HEK293 (cell line): ENCODE measurements at regions not wholly inside any gene's neighbourhood (a gene's known extent, or its start where the extent isn't known, plus 50 kb on each side); places are given as distances from the start of the nearest gene placed in this dataset.

Source experiments
- CTCF ChIA-PET: fragments of 350-600 bp; formaldehyde crosslinking; extraction: SDS; loops from one replicate; lab custom pipeline; 2021; ENCODE audit warnings: antibody characterized with exemption; lab: Yijun Ruan, JAX
- POLR2A ChIA-PET: fragments of 300-600 bp; formaldehyde crosslinking; extraction: SDS; loops from one replicate; lab custom pipeline; 2020; ENCODE audit warnings: antibody characterized with exemption, inconsistent platforms; lab: Yijun Ruan, JAX
- H3K27ac ChIP-seq: fragments of 200-500 bp; sonication (Bioruptor generic); 2 replicates; pipeline ENCODE4 v1.5.1; 2014; ENCODE audit warnings: low read depth, low read length, control low read depth, inconsistent platforms; ENCODE audit errors: extremely low read depth
- H3K36me3 ChIP-seq, 2 experiments: fragments of 200-500 bp in 1 of 2; sonication (Bioruptor generic) in 1 of 2; 1 replicate in 1 of 2; 2 replicates in 1 of 2; pipeline ENCODE4 v1.5.1; 2014 to 2017; ENCODE audit warnings: inconsistent platforms in 2 of 2, low read length in 2 of 2; ENCODE audit not compliant: control insufficient read depth in 2 of 2, insufficient read depth in 1 of 2
- H3K4me1 ChIP-seq: fragments of 200-500 bp; sonication (Bioruptor generic); 2 replicates; pipeline ENCODE4 v1.5.1; 2014; ENCODE audit warnings: mild to moderate bottlenecking, low read length, inconsistent platforms; ENCODE audit not compliant: control insufficient read depth, insufficient read depth
- H3K4me3 ChIP-seq: 2 replicates; pipeline ENCODE4 v1.5.1; 2011; ENCODE audit warnings: low read depth, mild to moderate bottlenecking, control low read depth, low read length, moderate library complexity
- H3K9me3 ChIP-seq: fragments of 200-500 bp; sonication (Bioruptor generic); 2 replicates; pipeline ENCODE4 v1.5.1; 2014; ENCODE audit warnings: low read depth, low read length, inconsistent platforms; ENCODE audit not compliant: control insufficient read depth, insufficient read depth
- HOXD13 ChIP-seq: sonication (generic); formaldehyde crosslinking; IDR thresholded peaks from 2 replicates; pipeline ENCODE4 v1.8.0; 2022; ENCODE audit warnings: missing genetic modification reagents, borderline replicate concordance
- OSR2 ChIP-seq: fragments of 450-650 bp; formaldehyde crosslinking; IDR thresholded peaks from 2 replicates; pipeline ENCODE4 v1.5.1; 2016; ENCODE audit warnings: missing biosample characterization, missing genetic modification characterization
- WT1 ChIP-seq: fragments of 450-650 bp; formaldehyde crosslinking; IDR thresholded peaks from 2 replicates; pipeline ENCODE4 v1.5.1; 2016; ENCODE audit warnings: missing biosample characterization, missing genetic modification characterization
- ZBTB1 ChIP-seq: fragments of 450-650 bp; formaldehyde crosslinking; IDR thresholded peaks from 2 replicates; pipeline ENCODE4 v1.5.1; 2016; ENCODE audit warnings: missing biosample characterization, missing genetic modification characterization
- ZNF112 ChIP-seq: fragments of 450-650 bp; formaldehyde crosslinking; IDR thresholded peaks from 2 replicates; pipeline ENCODE4 v1.5.0; 2017; ENCODE audit warnings: missing biosample characterization, missing genetic modification characterization
- ZNF175 ChIP-seq: fragments of 450-650 bp; formaldehyde crosslinking; IDR thresholded peaks from 2 replicates; pipeline ENCODE4 v1.5.1; 2016; ENCODE audit warnings: missing biosample characterization, missing genetic modification characterization
- ZNF302 ChIP-seq: fragments of 450-650 bp; formaldehyde crosslinking; IDR thresholded peaks from 2 replicates; pipeline ENCODE4 v1.5.1; 2016; ENCODE audit warnings: missing biosample characterization, missing genetic modification characterization, low read depth
- ZNF658 ChIP-seq: fragments of 450-650 bp; formaldehyde crosslinking; IDR thresholded peaks from 2 replicates; pipeline ENCODE4; 2016; ENCODE audit warnings: missing biosample characterization, missing genetic modification characterization
- ZNF785 ChIP-seq: fragments of 450-650 bp; formaldehyde crosslinking; IDR thresholded peaks from 2 replicates; pipeline ENCODE4 v1.5.1; 2016; ENCODE audit warnings: missing biosample characterization, missing genetic modification characterization
- TF ChIP-seq, protein P1 (sequence below): fragments of 450-650 bp; formaldehyde crosslinking; IDR thresholded peaks from 2 replicates; pipeline ENCODE4 v1.5.1; 2016; ENCODE audit warnings: missing biosample characterization, missing genetic modification characterization, borderline replicate concordance
- TF ChIP-seq, protein P2 (sequence below): fragments of 450-650 bp; formaldehyde crosslinking; IDR thresholded peaks from 2 replicates; pipeline ENCODE4 v1.5.1; 2017; ENCODE audit warnings: missing biosample characterization, missing genetic modification characterization
- TF ChIP-seq, protein P3 (sequence below): fragments of 450-650 bp; formaldehyde crosslinking; IDR thresholded peaks from 2 replicates; pipeline ENCODE4 v1.5.1; 2016; ENCODE audit warnings: missing biosample characterization, missing genetic modification characterization, low read depth
- TF ChIP-seq, protein P4 (sequence below): fragments of 450-650 bp; formaldehyde crosslinking; IDR thresholded peaks from 2 replicates; pipeline ENCODE4 v1.5.1; 2016; ENCODE audit warnings: missing biosample characterization, missing genetic modification characterization
- TF ChIP-seq, protein P5 (sequence below): fragments of 450-650 bp; IDR thresholded peaks from 2 replicates; pipeline ENCODE4 v1.5.1; 2018; ENCODE audit warnings: missing biosample characterization, mild to moderate bottlenecking, missing genetic modification characterization

DNA sequence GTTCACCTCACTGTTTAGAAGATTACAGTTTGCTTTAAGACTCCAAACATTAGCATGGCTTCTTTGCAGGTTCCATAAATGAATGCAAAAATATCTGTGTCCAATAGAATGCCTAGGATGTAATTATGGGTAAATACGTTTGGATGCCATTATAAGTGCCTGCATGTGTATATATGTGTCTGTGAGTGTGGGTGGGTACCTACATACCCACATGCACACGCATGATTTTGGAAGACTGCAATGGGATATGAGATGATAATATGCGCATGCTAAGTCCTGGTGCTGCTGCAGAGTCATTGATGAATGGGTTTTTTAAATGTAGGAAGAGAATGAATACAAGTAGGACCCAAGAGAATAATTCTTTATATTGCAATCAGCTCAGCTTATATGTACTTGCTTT lies 406.4 kb downstream of the ZSWIM6 start (continued):
- TF ChIP-seq, protein P1, sequence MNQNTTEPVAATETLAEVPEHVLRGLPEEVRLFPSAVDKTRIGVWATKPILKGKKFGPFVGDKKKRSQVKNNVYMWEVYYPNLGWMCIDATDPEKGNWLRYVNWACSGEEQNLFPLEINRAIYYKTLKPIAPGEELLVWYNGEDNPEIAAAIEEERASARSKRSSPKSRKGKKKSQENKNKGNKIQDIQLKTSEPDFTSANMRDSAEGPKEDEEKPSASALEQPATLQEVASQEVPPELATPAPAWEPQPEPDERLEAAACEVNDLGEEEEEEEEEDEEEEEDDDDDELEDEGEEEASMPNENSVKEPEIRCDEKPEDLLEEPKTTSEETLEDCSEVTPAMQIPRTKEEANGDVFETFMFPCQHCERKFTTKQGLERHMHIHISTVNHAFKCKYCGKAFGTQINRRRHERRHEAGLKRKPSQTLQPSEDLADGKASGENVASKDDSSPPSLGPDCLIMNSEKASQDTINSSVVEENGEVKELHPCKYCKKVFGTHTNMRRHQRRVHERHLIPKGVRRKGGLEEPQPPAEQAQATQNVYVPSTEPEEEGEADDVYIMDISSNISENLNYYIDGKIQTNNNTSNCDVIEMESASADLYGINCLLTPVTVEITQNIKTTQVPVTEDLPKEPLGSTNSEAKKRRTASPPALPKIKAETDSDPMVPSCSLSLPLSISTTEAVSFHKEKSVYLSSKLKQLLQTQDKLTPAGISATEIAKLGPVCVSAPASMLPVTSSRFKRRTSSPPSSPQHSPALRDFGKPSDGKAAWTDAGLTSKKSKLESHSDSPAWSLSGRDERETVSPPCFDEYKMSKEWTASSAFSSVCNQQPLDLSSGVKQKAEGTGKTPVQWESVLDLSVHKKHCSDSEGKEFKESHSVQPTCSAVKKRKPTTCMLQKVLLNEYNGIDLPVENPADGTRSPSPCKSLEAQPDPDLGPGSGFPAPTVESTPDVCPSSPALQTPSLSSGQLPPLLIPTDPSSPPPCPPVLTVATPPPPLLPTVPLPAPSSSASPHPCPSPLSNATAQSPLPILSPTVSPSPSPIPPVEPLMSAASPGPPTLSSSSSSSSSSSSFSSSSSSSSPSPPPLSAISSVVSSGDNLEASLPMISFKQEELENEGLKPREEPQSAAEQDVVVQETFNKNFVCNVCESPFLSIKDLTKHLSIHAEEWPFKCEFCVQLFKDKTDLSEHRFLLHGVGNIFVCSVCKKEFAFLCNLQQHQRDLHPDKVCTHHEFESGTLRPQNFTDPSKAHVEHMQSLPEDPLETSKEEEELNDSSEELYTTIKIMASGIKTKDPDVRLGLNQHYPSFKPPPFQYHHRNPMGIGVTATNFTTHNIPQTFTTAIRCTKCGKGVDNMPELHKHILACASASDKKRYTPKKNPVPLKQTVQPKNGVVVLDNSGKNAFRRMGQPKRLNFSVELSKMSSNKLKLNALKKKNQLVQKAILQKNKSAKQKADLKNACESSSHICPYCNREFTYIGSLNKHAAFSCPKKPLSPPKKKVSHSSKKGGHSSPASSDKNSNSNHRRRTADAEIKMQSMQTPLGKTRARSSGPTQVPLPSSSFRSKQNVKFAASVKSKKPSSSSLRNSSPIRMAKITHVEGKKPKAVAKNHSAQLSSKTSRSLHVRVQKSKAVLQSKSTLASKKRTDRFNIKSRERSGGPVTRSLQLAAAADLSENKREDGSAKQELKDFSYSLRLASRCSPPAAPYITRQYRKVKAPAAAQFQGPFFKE (tag by site-specific recombination) = no peak

DNA sequence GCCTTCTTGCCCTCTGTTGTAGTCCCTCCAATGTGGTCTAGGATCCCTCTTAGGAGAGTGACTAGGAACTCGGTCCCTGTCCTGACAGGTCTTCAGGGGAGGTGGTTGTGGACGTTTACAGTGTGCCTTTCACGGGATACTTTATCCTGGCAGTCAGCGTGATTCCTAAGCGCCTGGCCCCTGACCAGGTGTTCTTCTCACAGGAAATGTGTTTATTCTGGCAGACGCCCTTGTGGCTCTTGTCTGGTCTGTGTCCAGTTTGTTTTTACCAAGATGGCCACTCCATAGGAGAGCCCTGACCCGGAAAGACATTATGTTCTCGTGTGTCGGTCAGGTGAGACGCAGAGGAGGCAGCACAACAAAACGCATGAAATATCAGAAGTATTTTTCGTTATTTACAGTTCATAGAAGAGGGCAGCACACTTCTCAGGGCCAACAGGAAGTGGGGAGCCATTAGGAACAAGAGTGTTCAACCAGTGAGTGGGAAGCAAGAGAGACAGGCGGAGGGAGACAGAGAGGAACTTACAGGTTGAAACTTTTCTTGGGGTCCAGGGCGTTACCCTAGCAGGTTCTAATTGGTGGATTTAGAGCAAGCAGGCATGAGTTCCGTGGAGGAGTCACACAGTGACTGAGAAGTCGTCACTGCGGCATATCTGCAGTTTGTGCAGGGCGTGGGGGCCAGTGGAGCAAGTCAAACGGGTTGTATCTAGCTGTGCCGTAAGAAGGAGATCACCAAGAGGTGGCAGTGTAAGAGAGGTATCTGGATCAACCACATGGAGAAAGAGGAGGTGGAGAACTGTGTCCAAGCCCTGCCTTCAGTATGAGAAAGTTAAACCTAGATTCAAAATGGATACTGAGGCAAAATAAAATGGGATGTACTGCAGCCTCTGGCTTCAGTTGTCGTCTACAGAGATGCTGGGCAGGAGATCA lies 412.9 kb downstream of the ZSWIM6 start:
- ChIA-PET POLR2A (no interaction called here), CTCF (no interaction called here)
- no peaks in the 10 kb centered on the region for H3K36me3 ChIP-seq
- H3K4me1 ChIP-seq = no peaks in the 10 kb centered on the region
- H3K4me3 ChIP-seq = no peak overlapping the region
- H3K27ac ChIP-seq = no peak overlapping the region
- TF ChIP-seq ZNF112 (tag by site-specific recombination) (no peak), ZBTB1 (tag by site-specific recombination) (no peak), ZNF175 (no peak)
- H3K9me3 ChIP-seq = no peaks in the 10 kb centered on the region

DNA sequence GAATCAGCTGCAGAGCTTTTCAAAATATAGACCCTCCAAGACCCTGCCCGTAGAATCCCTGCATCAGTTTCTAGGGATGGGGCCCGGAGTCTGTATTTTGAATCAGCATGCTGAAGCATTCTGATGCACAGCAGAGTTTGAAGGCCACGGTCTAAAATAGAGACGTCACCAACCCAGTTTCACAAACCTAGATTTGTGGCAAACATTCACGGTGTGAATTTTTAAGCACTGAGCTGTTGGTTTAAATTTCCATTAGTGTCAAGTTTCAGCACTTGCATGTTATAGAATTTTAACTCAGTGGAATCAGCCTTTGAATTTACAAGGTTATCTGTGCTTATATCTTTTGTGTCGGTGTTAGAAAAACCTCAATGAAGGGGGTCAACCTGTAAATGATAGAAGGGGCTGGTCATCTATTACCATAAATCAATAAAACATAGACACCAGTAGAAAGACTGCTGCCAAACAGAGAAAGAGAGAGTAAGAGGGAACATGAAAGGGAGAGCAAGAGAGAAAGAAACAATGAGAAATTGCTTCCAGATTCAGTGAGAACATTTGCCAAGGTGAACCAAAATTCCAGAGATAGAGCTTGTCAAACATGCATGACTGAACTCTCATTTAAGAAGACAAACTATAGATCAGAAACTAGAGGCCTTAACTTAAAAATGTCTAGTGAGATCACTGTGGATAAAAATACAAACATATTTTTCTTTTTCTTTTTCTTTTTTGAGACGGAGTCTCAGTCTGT lies 414.9 kb downstream of the ZSWIM6 start:
- CTCF ChIA-PET = no interaction called here
- no peak for TF ChIP-seq ZBTB1 (tag by site-specific recombination)
- TF ChIP-seq, all 188 proteins: peak for 0
- no peaks in the 10 kb centered on the region for H3K9me3 ChIP-seq

DNA sequence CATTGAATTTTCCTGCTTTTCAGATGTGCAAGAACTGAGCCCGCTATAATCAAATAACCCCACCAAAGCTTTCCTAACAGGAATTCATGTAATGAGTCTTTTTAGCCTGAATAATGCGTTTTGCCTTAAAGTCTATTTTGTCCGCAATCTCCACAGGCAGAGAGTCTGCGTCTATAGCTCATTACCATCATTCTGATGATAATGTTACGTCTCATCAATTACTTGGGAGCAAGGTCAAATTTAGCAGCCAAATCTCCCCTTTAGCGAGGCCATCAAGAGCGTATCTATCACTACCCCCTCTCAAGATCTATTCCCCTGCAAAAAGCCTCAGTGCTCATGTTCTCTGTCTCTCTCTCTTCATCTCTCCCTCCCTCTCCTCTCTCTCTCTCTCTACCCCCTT lies 416.1 kb downstream of the ZSWIM6 start:
- H3K4me1 ChIP-seq = no peaks in the 10 kb centered on the region
- H3K27ac ChIP-seq = no peak overlapping the region
- H3K9me3 ChIP-seq = no peaks in the 10 kb centered on the region
- no peak overlapping the region for H3K4me3 ChIP-seq
- ChIA-PET CTCF (interaction anchor here (0.6 kb wide), 1 partner anchor 20 kb away, joined by 4 read pairs; no protein-coding TSS in a partner anchor), POLR2A (no interaction called here)
- no peaks in the 10 kb centered on the region for H3K36me3 ChIP-seq
- TF ChIP-seq ZNF658 (no peak), HOXD13 (CRISPR knock-in tag) (no peak), ZNF302 (tag by site-specific recombination) (no peak), ZNF785 (tag by site-specific recombination) (no peak), WT1 (tag by site-specific recombination) (no peak), OSR2 (tag by site-specific recombination) (no peak)
- TF ChIP-seq, protein P2, sequence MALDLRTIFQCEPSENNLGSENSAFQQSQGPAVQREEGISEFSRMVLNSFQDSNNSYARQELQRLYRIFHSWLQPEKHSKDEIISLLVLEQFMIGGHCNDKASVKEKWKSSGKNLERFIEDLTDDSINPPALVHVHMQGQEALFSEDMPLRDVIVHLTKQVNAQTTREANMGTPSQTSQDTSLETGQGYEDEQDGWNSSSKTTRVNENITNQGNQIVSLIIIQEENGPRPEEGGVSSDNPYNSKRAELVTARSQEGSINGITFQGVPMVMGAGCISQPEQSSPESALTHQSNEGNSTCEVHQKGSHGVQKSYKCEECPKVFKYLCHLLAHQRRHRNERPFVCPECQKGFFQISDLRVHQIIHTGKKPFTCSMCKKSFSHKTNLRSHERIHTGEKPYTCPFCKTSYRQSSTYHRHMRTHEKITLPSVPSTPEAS = no peak
- TF ChIP-seq, protein P3, sequence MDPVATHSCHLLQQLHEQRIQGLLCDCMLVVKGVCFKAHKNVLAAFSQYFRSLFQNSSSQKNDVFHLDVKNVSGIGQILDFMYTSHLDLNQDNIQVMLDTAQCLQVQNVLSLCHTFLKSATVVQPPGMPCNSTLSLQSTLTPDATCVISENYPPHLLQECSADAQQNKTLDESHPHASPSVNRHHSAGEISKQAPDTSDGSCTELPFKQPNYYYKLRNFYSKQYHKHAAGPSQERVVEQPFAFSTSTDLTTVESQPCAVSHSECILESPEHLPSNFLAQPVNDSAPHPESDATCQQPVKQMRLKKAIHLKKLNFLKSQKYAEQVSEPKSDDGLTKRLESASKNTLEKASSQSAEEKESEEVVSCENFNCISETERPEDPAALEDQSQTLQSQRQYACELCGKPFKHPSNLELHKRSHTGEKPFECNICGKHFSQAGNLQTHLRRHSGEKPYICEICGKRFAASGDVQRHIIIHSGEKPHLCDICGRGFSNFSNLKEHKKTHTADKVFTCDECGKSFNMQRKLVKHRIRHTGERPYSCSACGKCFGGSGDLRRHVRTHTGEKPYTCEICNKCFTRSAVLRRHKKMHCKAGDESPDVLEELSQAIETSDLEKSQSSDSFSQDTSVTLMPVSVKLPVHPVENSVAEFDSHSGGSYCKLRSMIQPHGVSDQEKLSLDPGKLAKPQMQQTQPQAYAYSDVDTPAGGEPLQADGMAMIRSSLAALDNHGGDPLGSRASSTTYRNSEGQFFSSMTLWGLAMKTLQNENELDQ (tag by site-specific recombination) = no peak
- TF ChIP-seq, protein P4, sequence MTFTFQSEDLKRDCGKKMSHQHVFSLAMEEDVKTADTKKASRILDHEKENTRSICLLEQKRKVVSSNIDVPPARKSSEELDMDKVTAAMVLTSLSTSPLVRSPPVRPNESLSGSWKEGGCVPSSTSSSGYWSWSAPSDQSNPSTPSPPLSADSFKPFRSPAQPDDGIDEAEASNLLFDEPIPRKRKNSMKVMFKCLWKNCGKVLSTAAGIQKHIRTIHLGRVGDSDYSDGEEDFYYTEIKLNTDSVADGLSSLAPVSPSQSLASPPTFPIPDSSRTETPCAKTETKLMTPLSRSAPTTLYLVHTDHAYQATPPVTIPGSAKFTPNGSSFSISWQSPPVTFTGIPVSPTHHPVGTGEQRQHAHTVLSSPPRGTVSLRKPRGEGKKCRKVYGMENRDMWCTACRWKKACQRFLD (tag by site-specific recombination) = no peak
- TF ChIP-seq, protein P5, sequence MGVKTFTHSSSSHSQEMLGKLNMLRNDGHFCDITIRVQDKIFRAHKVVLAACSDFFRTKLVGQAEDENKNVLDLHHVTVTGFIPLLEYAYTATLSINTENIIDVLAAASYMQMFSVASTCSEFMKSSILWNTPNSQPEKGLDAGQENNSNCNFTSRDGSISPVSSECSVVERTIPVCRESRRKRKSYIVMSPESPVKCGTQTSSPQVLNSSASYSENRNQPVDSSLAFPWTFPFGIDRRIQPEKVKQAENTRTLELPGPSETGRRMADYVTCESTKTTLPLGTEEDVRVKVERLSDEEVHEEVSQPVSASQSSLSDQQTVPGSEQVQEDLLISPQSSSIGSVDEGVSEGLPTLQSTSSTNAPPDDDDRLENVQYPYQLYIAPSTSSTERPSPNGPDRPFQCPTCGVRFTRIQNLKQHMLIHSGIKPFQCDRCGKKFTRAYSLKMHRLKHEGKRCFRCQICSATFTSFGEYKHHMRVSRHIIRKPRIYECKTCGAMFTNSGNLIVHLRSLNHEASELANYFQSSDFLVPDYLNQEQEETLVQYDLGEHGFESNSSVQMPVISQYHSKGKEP (tag by site-specific recombination) = no peak

More for the DNA sequence above, 414.9 kb downstream of the ZSWIM6 start:
- Histone ChIP-seq H3K4me1 (no peaks in the 10 kb centered on the region), H3K4me3 (no peak overlapping the region), H3K27ac (no peak overlapping the region), H3K36me3 (no peaks in the 10 kb centered on the region)
- POLR2A ChIA-PET = no interaction called here
